Gastrocnemius medialis (tissue), 4 donors: ENCODE measurements at regions not wholly inside any gene's neighbourhood (a gene's known extent, or its start where the extent isn't known, plus 50 kb on each side); places are given as distances from the start of the nearest gene placed in this dataset.
"Not testable (repeated sequence)": the region's sequence is repeated elsewhere in the genome, so short reads cannot be mapped to it uniquely, and the experiment has no call there.

ENCODE experiments used
- ATAC-seq, 2 donors: fragments of 150-250 bp; one replicate each; pipeline ENCODE4 v1.9.1; 2016
- DNase-seq, 2 donors: peaks; one replicate each; pipeline ENCODE4 v3.0.0-alpha.2; 2019
- H3K27ac ChIP-seq, 4 donors: fragments of 200-600 bp; sonication (generic); 1 replicate in 1 of 4; 2 replicates in 3 of 4; pipeline ENCODE4 v1.5.1; 2016 to 2018; ENCODE audit warnings: mild to moderate bottlenecking in 2 of 4, moderate library complexity in 1 of 4
- H3K27me3 ChIP-seq, 3 donors: fragments of 200-600 bp; sonication (generic) in 2 of 3; 1 replicate in 1 of 3; 2 replicates in 2 of 3; pipeline versions ENCODE4 v1.5.1 to v1.6.0; 2016 to 2019; ENCODE audit warnings: mild to moderate bottlenecking in 1 of 3, moderate library complexity in 1 of 3
- H3K36me3 ChIP-seq, 2 donors: fragments of 200-600 bp; sonication (generic) in 1 of 2; one replicate each; pipeline ENCODE4 v1.5.1; 2017 to 2018
- H3K4me1 ChIP-seq, 2 donors: fragments of 200-600 bp; sonication (generic) in 1 of 2; one replicate each; pipeline ENCODE4 v1.5.1; 2016 to 2017; ENCODE audit warnings: mild to moderate bottlenecking in 2 of 2
- H3K4me3 ChIP-seq, 4 donors: fragments of 200-600 bp; sonication (generic) in 3 of 4; 1 replicate in 1 of 4; 2 replicates in 3 of 4; pipeline ENCODE4 v1.5.1; 2016 to 2019; ENCODE audit warnings: mild to moderate bottlenecking in 2 of 4
- H3K9me3 ChIP-seq, 3 donors: fragments of 200-600 bp; sonication (generic) in 2 of 3; 1 replicate in 1 of 3; 2 replicates in 2 of 3; pipeline ENCODE4 v1.5.1; 2016 to 2019
- CTCF ChIP-seq, 5 experiments: fragments of 450-650 bp in 3 of 5; fragments of 200-600 bp in 2 of 5; sonication (generic) in 2 of 5; IDR thresholded peaks in 4 of 5; conservative IDR thresholded peaks in 1 of 5; 1 replicate in 4 of 5; 2 replicates in 1 of 5; pipeline ENCODE4 v1.5.1; 2016 to 2019; ENCODE audit warnings: antibody characterized with exemption in 5 of 5, mild to moderate bottlenecking in 3 of 5, moderate library complexity in 3 of 5
- POLR2A ChIP-seq, 2 donors: fragments of 450-650 bp; IDR thresholded peaks; one replicate each; pipeline ENCODE4 v1.6.1; 2017; ENCODE audit warnings: antibody characterized with exemption in 2 of 2, mild to moderate bottlenecking in 2 of 2, moderate library complexity in 2 of 2
- in situ Hi-C, 4 donors: fragments of 200-750 bp; cut with MboI; loops; one replicate each; pipeline versions ENCODE4 v1.15.0 to v1.8.0; 2017; ENCODE audit warnings: low sequenced_read_pairs in 4 of 4
- intact Hi-C: fragments of 100-400 bp; cut with DNase I; formaldehyde crosslinking; loops from one replicate; pipeline ENCODE4 v1.15.1; 2023; ENCODE audit warnings: low total_unique reads

GRCh38 chr1:243962541-243962940 lies 88.5 kb upstream of the ZBTB18 start:
- in situ Hi-C loops (no loop called here), intact Hi-C loops (no loop called here)
- peaks cover 0 to 3% (median 0%) of the 10 kb centered on the region in 3 donors for H3K27me3 ChIP-seq
- no peak for TF ChIP-seq CTCF (IDR thresholded peaks at IDR 0.05 in 4 of 5, conservative IDR thresholded peaks at IDR 0.05 in 1 of 5)
- TF ChIP-seq POLR2A (IDR thresholded peaks at IDR 0.05): no peak
- H3K27ac ChIP-seq: no peak overlapping the region
- H3K4me3 ChIP-seq: no peak overlapping the region
- H3K9me3 ChIP-seq: no peaks in the 10 kb centered on the region
- H3K36me3 ChIP-seq: no peaks in the 10 kb centered on the region
- ATAC-seq: no peak
- no peaks in the 10 kb centered on the region for H3K4me1 ChIP-seq
- no peak for DNase-seq

- in situ Hi-C loops (no loop called here), intact Hi-C loops (no loop called here)
- H3K27me3 ChIP-seq: peaks cover 0 to 3% (median 0%) of the 10 kb centered on the region in 3 donors
- no peaks in the 10 kb centered on the region for H3K9me3 ChIP-seq
- no peak overlapping the region for H3K4me3 ChIP-seq
- no peaks in the 10 kb centered on the region for H3K36me3 ChIP-seq
- H3K27ac ChIP-seq: no peak overlapping the region
- no peak for TF ChIP-seq CTCF (IDR thresholded peaks at IDR 0.05 in 4 of 5, conservative IDR thresholded peaks at IDR 0.05 in 1 of 5)
- no peak for TF ChIP-seq POLR2A (IDR thresholded peaks at IDR 0.05)
- no peaks in the 10 kb centered on the region for H3K4me1 ChIP-seq
- ATAC-seq (no peak), DNase-seq (no peak)
These were observed 91.1 kb upstream of the ZBTB18 start for GRCh38 chr1:243959998-243960397.

DNA sequence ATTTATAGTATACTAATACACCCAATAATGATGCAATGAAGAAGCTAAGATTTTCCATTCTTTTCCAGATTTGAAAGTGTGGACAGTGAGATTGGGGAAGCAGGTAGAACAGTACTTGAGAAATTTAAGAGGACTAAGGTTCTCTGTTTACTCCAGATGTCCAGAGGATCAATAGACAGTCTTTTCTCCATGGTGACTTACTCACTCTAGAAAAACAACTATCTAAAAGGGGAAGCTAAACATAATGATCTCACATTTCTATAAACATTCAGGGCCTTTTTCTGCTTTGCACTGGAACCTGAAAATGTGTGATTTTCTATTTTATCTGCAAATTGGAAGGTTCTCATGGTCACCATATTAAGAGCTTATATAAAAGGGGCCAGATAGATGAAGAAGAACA lies 93.9 kb upstream of the ZBTB18 start:
- no peaks in the 10 kb centered on the region for H3K36me3 ChIP-seq
- no peak for TF ChIP-seq CTCF (IDR thresholded peaks at IDR 0.05 in 4 of 5, conservative IDR thresholded peaks at IDR 0.05 in 1 of 5)
- no peak for TF ChIP-seq POLR2A (IDR thresholded peaks at IDR 0.05)
- in situ Hi-C loops (no loop called here), intact Hi-C loops (no loop called here)
- H3K27me3 ChIP-seq: peaks cover 0 to 3% (median 0%) of the 10 kb centered on the region in 3 donors
- ATAC-seq (no peak), DNase-seq (no peak)
- no peak overlapping the region for H3K4me3 ChIP-seq
- H3K4me1 ChIP-seq: no peaks in the 10 kb centered on the region
- H3K27ac ChIP-seq: no peak overlapping the region
- H3K9me3 ChIP-seq: no peaks in the 10 kb centered on the region

GRCh38 chr1:243956450-243956849 lies 94.6 kb upstream of the ZBTB18 start:
- TF ChIP-seq CTCF (IDR thresholded peaks at IDR 0.05 in 4 of 5, conservative IDR thresholded peaks at IDR 0.05 in 1 of 5): no peak
- in situ Hi-C loops: no loop called here
- H3K4me1 ChIP-seq: no peaks in the 10 kb centered on the region
- no peak overlapping the region for H3K27ac ChIP-seq
- no peaks in the 10 kb centered on the region for H3K36me3 ChIP-seq
- H3K27me3 ChIP-seq: peaks cover 0 to 3% (median 0%) of the 10 kb centered on the region in 3 donors
- no peak overlapping the region for H3K4me3 ChIP-seq
- intact Hi-C loops: no loop called here
- DNase-seq (no peak), ATAC-seq (no peak)
- no peaks in the 10 kb centered on the region for H3K9me3 ChIP-seq

- ATAC-seq, H3K4me1 ChIP-seq, intact Hi-C loops, H3K36me3 ChIP-seq, H3K9me3 ChIP-seq, H3K27me3 ChIP-seq, H3K27ac ChIP-seq, H3K4me3 ChIP-seq, in situ Hi-C loops, DNase-seq: not testable (repeated sequence)
These were observed 99.9 kb upstream of the ZBTB18 start for GRCh38 chr1:243951207-243951606.
